ENCODE measurements at regions not wholly inside any gene's neighbourhood (a gene's known extent, or its start where the extent isn't known, plus 50 kb on each side); places are given as distances from the start of the nearest gene placed in this dataset.
"Not testable (repeated sequence)": the region's sequence is repeated elsewhere in the genome, so short reads cannot be mapped to it uniquely, and the experiment has no call there.

DNA sequence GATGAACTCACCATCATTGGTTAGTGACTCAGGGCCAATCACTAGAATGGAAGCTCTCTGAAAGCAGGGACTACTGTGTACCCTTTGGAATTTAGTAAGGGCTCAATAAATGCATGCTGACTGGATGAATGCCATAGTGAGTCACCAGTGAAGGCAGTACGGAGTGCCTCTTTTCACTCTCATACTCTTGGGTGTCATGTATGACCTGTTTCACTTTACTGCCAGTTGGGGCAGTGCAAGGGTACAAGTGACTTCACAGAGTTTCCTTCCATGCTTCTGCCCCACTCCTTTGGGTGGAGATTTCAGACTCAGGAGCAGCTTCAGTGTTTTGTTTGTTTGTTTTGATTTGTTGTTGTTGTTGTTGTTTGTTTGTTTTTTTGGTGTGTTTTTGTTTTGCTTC, 57.7 kb downstream of the SOX3 start:
- no peak for DNase-seq (ENCODE audit: low read depth, low spot score)

DNA sequence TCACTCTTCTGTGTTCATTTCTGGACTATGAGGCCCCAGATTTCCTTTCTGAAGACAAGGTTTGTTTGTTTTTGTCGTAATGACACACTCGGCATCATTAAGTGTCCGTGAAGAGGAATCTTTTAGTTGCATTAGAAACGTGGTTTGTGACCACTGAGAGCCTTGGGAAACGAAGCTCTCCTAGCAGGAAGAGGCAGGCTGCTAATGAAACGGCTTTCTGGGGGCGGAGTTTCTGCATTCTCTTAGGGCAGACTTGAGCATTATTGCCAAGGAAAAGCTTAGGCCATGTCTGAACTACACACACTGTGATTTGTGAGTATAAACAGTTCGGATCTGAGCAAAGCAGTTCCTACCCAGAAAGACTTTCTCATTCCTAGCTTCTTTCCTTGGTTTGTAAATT, 64.0 kb downstream of the SOX3 start:
- no peak for DNase-seq (ENCODE audit: low read depth, low spot score)

DNA sequence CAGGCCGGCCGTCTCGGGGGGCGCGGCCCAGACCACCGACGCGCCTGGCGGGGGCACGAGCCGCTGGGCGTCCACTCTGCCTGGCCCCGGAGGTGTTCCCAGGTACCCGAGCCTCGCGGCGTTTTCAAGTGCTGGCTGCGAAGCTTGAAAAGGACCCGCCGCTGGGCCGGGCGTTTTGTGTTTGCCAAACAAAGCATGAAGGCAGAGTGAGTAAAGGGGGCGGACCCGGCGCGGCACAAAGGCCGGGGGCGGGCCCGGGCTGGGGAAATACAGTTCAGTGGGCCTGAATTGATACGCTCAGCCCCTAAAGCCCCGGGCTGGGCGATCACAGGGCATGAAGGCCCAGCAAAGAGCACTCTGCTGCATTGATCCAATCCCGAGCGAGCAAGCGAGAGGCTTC, 65.4 kb downstream of the SOX3 start:
- DNase-seq (ENCODE audit: low read depth, low spot score), result no peak

DNA sequence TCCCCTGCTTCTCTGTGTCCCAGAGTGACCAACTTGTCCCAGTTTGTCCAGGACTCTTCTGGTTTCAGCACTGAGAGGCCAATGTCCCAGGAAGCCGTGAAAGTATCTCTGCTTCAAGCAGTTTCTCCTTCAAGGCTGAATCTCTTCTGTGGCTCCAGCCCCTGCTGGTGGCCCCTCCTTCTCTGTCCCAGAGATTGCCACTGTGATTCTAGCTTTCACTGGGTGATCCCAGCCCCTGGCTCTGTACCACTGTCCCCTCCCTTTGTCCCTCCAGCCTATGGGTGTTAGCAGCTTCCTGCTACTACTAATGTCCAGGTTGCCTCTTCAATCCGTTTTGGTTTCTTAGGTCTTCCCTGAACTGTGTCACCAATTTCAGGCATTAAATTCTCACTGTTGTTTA, 70.5 kb downstream of the SOX3 start:
- no peak for DNase-seq (ENCODE audit: low read depth, low spot score)

DNA sequence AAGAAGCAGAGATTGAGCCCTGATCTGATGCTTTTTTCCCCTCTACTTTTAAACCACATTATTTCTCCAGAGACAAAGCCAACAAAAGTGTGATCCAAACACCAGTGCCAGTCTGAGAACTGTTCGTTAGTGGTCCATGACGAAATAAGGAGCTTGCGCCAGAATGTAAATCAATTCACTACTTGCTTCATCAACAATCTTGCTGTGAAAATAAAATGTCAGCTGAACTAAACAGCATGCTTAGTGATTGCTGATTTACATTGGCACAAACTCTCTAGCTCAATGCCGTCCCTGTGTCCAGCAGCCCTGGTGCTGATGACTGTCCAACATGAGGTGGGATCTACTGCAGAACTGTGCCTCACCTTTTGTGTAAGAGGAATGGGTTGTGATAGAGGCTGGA, 71.3 kb downstream of the SOX3 start:
- no peak for DNase-seq (ENCODE audit: low read depth, low spot score)

DNA sequence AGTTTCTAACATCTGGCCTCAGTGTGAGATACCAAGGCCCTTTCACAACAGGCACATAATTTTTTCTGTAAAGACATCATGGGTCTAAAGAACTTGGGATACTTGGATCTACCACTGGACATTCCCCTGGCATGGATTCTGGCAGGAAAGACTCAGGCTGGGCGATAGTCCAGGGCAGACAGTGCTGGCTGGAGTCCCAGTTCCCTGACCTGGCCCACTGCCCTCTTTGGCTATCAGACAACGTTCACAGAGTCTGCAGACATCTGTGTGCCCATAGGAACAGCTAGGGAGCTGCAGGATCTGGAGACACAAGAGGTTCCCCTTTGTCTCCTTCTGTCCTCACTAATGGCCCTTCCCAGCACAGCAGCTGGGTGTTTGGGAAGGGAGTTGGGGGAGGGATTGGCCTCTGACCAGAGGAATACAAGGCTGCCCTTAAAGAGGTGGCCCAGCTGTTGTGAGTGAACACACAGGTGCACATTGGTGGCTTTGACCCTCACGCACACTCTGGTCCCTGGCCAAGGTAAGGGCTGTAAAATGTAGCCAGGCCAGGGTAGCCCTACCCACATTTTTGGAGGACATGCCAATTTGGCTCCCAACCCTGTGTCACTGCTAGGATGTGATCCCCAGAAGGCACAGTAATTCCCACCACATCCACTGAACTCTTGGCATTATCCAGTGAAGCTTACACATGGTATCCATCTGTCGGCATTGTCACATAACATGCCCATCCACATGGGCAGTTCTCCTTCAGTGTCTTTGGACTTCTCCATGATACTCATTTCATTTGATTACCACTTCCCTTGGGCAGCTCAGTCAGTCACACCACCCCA, 72.3 kb downstream of the SOX3 start:
- no peak for DNase-seq (ENCODE audit: low read depth, low spot score)

DNA sequence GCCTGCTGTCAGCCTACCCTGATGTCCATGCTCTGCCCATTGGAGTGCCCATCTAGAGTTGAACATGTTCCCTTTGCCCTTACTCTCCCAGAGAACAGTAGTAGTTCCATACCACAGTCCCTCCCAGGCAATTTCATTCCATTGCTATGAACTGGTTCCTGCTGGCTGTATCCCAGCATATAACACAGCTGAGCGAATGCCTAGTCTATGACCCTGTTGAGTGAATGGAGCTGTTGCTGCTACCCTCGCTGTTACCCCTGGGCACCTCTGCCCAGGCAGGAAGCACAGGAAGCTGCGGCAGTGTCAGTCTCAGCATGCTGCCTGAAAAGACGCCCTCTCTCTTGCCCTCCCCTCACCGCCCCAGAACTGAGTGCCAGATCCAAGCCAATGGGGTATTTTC, 73.3 kb downstream of the SOX3 start:
- DNase-seq (ENCODE audit: low read depth, low spot score), result no peak

DNA sequence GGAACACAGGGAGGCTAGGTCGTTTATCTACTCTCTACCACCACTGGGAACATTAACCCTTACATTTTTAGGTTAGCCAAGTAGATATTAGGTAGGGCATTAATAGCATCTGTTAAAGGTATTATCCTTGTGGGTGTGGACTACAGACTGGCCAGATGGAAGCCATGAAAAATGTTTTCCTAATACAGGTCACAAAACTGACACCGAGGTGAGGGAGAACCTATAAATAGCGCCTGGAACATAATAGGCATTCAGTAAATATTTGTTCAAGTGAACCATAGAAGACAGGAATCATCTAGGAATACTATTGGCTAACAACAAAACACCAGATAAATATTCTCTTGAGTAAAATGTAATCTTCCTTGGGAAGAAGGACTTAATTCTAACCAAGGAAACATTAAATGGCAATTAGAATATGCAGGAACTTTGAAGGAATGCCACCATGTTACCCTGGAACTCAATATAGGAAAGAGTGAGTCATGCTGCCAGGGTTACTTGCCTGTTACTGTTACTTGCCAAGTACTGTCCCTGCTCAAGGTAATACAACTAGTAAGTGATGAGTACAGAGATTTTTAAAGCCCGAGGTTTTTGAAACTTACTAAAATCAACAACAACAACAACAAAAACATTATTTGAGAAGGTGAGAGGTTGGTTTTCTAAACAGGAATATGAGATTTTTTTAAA, 79.0 kb downstream of the SOX3 start:
- DNase-seq (ENCODE audit: low read depth, low spot score), result no peak

DNA sequence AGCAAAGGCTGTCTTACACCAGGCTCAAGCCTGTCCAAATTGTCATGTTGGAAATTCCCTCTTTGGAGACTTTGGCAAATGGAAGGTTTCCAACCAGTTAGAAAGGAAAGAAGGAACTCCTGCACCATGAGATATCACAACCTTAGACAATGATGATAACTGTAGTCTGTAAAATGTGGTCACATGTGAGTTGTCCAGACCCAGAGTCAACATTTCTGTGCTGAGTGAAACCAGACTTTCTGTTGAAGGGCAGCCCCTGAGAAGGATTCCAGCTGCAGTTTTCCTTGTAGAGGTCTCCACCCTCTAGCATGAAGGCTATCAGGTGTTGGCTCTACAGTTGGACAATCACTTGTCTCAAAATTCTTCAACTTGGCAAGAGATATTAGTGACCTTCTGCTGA, 82.4 kb downstream of the SOX3 start:
- no peak for DNase-seq (ENCODE audit: low read depth, low spot score)

DNA sequence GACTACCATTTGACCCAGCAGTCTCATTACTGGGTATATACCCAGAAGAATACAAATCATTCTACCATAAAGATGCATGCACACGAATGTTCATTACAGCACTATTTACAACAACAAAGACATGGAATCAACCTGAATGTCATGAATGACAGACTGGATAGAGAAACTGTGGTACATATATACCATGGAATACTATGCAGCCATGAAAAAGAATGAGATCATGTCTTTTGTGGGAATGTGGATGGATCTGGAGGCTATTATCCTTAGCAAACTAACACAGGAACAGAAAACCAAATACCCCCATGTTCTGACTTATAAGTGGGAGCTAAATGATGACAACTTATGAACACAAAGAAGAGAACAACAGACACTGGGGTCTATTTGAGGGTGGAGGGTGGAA, 102.7 kb downstream of the SOX3 start:
- not testable (repeated sequence) for DNase-seq (ENCODE audit: low read depth, low spot score)

DNA sequence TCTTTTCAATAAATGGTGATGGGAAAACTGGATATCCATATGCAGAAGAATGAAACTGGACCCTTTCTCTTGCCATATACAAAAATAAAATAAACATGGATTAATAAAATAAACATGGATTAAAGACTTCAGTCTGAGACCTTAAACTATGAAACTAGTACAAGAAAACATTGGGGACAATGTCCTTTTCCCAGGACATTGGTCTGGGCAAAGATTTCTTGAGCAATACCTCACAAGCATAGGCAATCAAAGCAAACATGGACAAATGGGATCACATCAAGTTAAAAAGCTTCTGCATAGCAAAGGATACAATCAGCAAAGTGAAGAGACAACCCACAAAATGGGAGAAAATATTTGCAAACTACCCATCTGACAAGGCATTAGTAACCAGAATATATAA, 108.5 kb downstream of the SOX3 start:
- DNase-seq (ENCODE audit: low read depth, low spot score), result not testable (repeated sequence)

DNA sequence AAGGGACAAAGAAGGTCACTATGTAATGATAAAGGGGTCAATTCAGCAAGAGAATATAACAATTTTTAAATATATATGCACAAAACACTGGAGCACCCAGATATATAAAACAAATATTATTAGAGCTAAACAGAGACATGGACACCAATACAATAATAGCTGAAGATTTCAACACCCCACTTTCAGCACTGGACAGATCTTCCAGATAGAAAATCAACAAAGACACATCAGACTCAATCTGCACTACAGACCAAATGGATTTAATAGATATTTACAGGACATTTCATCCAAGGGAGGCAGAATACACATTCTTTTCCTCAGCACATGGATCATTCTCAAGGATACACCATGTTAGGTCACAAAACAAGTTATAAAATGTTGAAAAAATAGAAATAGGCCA, 111.4 kb downstream of the SOX3 start:
- DNase-seq (ENCODE audit: low read depth, low spot score), result no peak

DNA sequence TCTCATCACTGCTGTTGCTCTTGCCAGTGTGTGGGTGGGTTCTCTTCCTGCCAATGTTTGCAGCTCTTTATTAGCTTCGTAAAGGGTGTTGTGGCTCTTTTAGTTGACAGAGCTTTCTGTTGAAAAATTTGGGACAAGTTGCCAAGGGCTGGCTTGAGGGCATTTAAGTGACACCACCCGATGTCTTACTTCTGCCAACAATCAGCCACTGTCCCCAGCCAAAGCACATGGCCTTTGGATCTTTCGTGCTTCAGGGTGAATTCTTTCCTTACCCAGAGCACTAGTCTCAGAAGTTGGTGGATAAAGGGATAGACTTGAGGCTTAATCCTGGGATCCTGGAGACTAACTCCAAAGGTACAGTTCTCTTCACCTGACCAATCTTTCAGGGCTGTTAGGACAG, 113.6 kb downstream of the SOX3 start:
- no peak for DNase-seq (ENCODE audit: low read depth, low spot score)

DNA sequence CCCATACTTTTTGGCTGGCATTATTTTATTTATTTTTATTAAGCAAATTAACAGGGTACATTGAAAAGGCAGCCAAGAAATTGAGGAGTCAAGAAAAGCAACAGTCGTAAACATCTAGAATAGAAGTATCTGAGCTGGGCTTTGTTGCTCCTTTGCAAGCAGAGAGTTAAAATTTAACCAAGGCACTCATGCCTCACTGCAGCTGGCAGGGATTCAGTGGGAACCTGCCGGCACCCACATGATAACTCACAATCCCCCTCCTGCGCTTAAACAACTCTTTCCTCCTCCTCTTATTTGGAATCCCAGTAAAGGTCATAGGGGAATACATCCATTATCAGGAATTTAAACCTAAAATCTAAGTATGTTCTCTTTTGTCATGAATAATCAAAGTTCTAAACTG, 115.5 kb downstream of the SOX3 start:
- no peak for DNase-seq (ENCODE audit: low read depth, low spot score)

DNA sequence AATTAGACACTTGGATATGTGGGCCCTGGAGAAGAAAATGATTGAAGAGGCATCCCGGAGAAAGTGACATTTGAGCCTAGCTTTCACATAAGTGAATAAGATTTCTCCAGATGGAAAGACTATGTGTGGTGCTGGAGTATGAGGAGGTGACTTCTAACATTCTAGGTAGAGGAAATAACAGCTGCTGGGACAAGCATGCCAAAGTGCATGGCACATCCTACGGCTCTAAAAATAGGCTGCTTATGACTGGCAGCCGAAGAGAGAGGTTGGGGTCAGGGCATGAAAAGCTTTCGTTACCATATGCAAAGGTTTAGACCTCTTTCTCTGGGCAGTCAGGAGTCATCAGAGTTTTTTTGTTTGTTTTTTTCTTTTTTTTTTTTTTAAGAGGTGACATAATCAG, 142.0 kb downstream of the SOX3 start:
- DNase-seq (ENCODE audit: low read depth, low spot score), result no peak

DNA sequence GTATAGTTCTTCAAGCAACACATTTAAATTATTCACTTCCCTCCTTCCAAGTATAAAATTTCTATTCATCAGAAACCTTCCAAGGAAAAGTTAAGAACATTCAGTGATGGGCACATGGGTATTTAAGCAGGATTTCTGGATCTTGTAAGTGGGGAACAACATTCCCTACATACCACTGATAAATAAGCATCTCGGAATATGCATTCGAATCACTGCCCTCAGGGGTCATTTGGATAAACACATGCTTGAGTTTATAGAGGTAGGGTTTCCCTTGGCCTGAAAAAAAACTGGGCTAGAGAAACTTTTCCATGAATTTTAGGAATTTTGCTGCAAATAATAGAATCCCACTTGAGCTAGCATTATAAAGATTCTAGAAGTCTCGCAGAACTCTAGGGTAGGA, 143.9 kb downstream of the SOX3 start:
- DNase-seq (ENCODE audit: low read depth, low spot score), result no peak

DNA sequence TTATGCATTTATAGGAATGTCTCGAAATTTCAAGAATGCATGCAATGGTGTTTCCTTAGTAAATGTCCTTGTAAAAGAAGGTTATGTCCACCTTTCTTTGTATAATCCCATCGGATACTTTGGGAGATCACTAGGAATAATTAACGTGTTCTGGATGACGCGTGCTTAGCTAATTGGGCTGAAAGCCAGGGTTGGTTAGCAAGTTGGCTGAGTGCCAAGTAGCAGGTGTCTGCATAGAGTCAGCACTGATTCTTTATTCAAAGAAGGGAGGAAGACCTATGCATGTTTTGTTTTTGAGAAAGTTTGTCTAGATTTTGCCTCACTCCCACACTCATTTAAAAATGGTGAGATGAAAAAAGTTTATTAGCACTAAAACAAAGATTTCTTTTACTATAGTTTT, 144.6 kb downstream of the SOX3 start:
- no peak for DNase-seq (ENCODE audit: low read depth, low spot score)

DNA sequence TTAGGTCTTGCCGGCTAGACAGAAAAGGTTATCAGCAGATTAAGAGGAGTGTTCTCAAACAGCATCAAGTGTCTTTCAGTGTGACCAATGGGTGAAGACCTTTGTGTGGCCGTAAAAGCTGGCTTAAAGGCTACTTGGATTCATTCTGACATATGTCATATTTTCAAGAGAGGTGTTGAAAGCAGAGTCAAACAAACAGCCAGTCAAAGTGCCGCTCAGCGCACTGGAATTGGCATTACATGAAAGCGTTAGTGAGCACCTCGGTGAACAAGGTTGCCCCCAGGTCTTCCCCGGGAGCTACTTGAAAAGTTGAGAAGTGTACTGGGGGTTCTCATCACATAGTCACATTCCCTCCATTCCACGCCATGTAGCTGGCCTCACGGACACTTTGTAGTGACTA, 148.9 kb downstream of the SOX3 start:
- no peak for DNase-seq (ENCODE audit: low read depth, low spot score)

DNA sequence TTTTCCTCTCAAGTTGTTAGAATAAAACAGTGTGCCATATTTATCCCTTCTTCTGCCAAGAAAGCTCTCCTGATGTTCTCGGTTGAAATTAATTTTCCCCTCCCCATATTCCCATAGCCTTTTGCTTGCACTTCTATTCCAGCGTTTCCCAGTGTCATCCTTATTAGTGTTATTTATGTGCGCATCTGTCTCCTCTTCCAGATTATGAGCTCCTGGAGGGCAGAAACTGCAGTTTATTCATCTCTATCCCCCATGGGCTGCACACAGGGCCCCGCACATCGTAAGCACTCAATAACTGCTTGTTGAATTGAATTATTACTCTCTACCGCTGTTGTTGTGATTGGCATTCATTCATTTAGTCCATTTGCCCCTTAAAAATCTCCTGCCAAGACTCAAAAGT, 149.4 kb downstream of the SOX3 start:
- no peak for DNase-seq (ENCODE audit: low read depth, low spot score)

DNA sequence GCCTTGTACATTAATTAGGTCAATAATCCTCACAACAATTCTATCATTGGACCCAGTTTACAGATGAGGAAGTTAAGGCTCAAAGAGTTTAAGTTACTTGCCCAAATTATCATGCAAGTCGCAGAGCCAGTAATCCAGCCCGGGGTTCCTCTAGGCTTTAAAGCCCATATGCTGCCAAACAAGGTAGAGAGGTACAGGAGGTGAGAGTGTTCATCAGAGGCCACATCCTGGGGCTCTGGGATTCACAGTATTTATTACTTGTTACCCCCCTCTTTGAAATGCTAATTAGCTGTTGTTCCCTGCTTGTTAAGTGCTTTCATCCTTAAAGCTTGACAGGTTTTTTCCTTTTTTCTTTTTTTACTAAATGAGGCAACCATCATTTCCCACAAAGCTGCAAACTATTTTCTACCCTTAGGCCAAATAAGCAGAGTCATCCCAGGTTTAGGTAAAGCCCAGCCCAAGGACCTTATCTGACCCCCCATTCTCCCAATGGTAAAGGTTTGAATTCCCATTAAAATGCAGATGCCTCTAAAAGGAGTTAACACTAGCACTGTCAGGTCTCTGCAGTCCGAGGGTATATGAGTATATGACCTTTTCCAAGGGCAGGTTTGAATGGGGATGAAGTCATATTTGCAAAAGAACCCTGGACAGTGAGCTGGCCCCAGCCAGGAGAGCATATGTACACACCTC, 150.3 kb downstream of the SOX3 start:
- DNase-seq (ENCODE audit: low read depth, low spot score), result no peak

DNA sequence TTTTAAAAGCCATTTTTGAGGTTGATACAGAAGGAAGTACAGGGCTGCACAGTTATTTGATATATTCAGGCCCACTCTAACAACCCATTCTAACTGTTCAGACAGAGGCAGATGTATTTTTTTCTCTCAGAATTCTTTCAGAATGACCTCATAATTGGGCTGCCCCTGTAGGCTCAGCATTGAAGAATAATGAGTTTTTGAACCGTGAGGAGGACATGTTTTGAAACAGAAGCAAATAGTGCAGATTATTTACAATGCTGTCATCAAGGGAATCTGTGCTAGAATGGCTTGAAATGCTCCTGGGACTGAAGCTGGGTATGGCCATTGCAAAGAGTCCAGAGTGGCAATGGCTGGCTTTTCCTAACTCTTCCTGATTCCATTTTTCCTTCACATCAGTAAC, 158.1 kb downstream of the SOX3 start:
- no peak for DNase-seq (ENCODE audit: low read depth, low spot score)

DNA sequence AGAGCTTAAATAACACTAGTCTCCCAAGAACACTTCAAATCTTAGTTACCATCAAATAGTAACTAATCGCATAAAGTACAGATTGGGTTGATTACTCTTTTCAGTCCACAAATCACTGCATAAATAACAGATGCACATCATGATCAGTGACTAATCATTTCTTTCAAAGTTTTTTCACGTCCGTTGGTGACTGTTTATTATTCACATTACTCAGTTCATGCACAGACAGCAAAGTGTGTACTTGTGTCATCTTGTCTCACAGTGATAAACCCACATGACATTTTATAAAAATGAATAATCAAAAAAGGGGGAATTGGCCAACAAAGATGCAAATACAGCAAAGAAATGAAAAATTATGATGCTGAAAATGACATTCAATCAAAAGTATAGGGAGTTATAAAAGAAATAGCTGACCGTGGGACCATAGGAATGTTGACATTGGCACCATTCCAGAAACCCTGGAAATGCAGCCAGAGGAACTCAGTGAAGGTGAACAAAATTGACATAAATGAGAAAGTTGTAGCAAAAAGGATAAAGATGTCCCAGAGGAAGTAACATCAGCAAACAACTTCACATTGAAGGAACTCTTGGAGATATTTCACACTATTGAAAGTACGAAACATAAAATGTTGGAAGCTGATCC, 161.5 kb downstream of the SOX3 start:
- no peak for DNase-seq (ENCODE audit: low read depth, low spot score)
